Neural cell (in vitro differentiated cells): ENCODE measurements at regions not wholly inside any gene's neighbourhood (a gene's known extent, or its start where the extent isn't known, plus 50 kb on each side); places are given as distances from the start of the nearest gene placed in this dataset.

Source experiments
- H2AFZ ChIP-seq: fragments of 200-600, 300-800 bp; sonication (generic), shearing (Covaris generic); 2 replicates; pipeline ENCODE4 v1.6.0; 2014; ENCODE audit warnings: low read depth, mild to moderate bottlenecking, antibody characterized with exemption, low read length, moderate library complexity
- H3F3A ChIP-seq: fragments of 200-600 bp; shearing (Covaris generic); 2 replicates; pipeline ENCODE4 v1.6.1; 2016; ENCODE audit warnings: mild to moderate bottlenecking, moderate library complexity, mixed read lengths, antibody characterized with exemption, low read length; ENCODE audit not compliant: insufficient read depth, poor library complexity, severe bottlenecking
- H3K27ac ChIP-seq: fragments of 200-600, 300-800 bp; sonication (generic), shearing (Covaris generic); 2 replicates; pipeline ENCODE4 v1.5.1; 2014; ENCODE audit warnings: mild to moderate bottlenecking, low read length, moderate library complexity
- H3K27me3 ChIP-seq: fragments of 300-800, 200-600 bp; sonication (generic), shearing (Covaris generic); 2 replicates; pipeline ENCODE4 v1.6.0; 2014; ENCODE audit warnings: mild to moderate bottlenecking, low read depth, low read length, moderate library complexity; ENCODE audit not compliant: insufficient read depth
- H3K36me3 ChIP-seq: fragments of 300-800, 200-600 bp; sonication (generic), shearing (Covaris generic); 2 replicates; pipeline ENCODE4 v1.5.1; 2014; ENCODE audit warnings: mild to moderate bottlenecking, antibody characterized with exemption, low read length, moderate library complexity; ENCODE audit not compliant: insufficient read depth
- H3K4me2 ChIP-seq: fragments of 300-800, 200-600 bp; sonication (generic), shearing (Covaris generic); 2 replicates; pipeline ENCODE4 v1.6.0; 2014; ENCODE audit warnings: mild to moderate bottlenecking, low read length
- H3K4me3 ChIP-seq: fragments of 300-800, 200-600 bp; sonication (generic), shearing (Covaris generic); 2 replicates; pipeline ENCODE4 v1.5.1; 2014; ENCODE audit warnings: mild to moderate bottlenecking, low read length, moderate library complexity
- H3K79me2 ChIP-seq: fragments of 200-600 bp; shearing (Covaris generic); replicated peaks from 2 replicates; pipeline ENCODE4 v1.6.0; 2014; ENCODE audit warnings: mild to moderate bottlenecking, low read length, moderate library complexity; ENCODE audit not compliant: insufficient read depth
- H3K9ac ChIP-seq: fragments of 300-800, 200-600 bp; sonication (generic), shearing (Covaris generic); 2 replicates; pipeline ENCODE4 v1.6.1; 2016; ENCODE audit warnings: mild to moderate bottlenecking, low read length, mixed read lengths
- H3K9me2 ChIP-seq: fragments of 200-600 bp; shearing (Covaris generic); 2 replicates; pipeline ENCODE4 v1.6.1; 2016; ENCODE audit warnings: mild to moderate bottlenecking, low read length, mixed read lengths; ENCODE audit not compliant: insufficient read depth
- H3K9me3 ChIP-seq: fragments of 200-600, 300-800 bp; sonication (generic), shearing (Covaris generic); 2 replicates; pipeline ENCODE4 v1.6.1; 2016; ENCODE audit warnings: mild to moderate bottlenecking, mixed run types, low read length, moderate library complexity, mixed read lengths
- H4K20me1 ChIP-seq: fragments of 200-600 bp; shearing (Covaris generic); 2 replicates; pipeline ENCODE4 v1.6.1; 2016; ENCODE audit warnings: mild to moderate bottlenecking, mixed run types; ENCODE audit not compliant: insufficient read depth
- CTCF ChIP-seq: fragments of 450-650 bp; IDR thresholded peaks from 2 replicates; pipeline ENCODE4 v1.5.1; 2014; ENCODE audit warnings: antibody characterized with exemption, mild to moderate bottlenecking, moderate library complexity; ENCODE audit not compliant: poor library complexity, severe bottlenecking
- EP300 ChIP-seq: fragments of 450-650 bp; conservative IDR thresholded peaks from 2 replicates; pipeline ENCODE4 v1.6.1; 2014; ENCODE audit warnings: antibody characterized with exemption, mild to moderate bottlenecking, moderate library complexity; ENCODE audit not compliant: poor library complexity, severe bottlenecking
- EZH2 ChIP-seq: fragments of 200-600, 300-800 bp; shearing (Covaris generic), sonication (generic); IDR thresholded peaks from 2 replicates; pipeline ENCODE4 v1.6.1; 2014; ENCODE audit warnings: antibody characterized with exemption, low read length, borderline replicate concordance, mild to moderate bottlenecking; ENCODE audit not compliant: insufficient read depth, poor library complexity, severe bottlenecking
- MXI1 ChIP-seq: fragments of 450-650 bp; conservative IDR thresholded peaks from 2 replicates; pipeline ENCODE4 v1.6.1; 2014; ENCODE audit warnings: antibody characterized with exemption, mild to moderate bottlenecking; ENCODE audit not compliant: poor library complexity, severe bottlenecking
- POLR2AphosphoS5 ChIP-seq: IDR thresholded peaks from 2 replicates; pipeline ENCODE4 v1.6.1; 2012
- RAD21 ChIP-seq: fragments of 450-650 bp; conservative IDR thresholded peaks from 2 replicates; pipeline ENCODE4 v1.6.1; 2014; ENCODE audit warnings: antibody characterized with exemption, mild to moderate bottlenecking, moderate library complexity
- REST ChIP-seq: IDR thresholded peaks from 2 replicates; pipeline ENCODE4 v1.6.1; 2012; ENCODE audit warnings: borderline replicate concordance
- SMC3 ChIP-seq: fragments of 450-650 bp; conservative IDR thresholded peaks from 2 replicates; pipeline ENCODE4 v1.6.1; 2014; ENCODE audit warnings: antibody characterized with exemption, mild to moderate bottlenecking, moderate library complexity; ENCODE audit not compliant: poor library complexity
- TAF1 ChIP-seq: IDR thresholded peaks from 2 replicates; pipeline ENCODE4 v1.6.1; 2012; ENCODE audit warnings: low read depth

- Histone ChIP-seq H3F3A (no peaks in the 10 kb centered on the region), H3K9me2 (no peaks in the 10 kb centered on the region), H3K4me2 (no peak overlapping the region), H3K4me3 (no peak overlapping the region), H3K9ac (no peak overlapping the region), H3K27me3 (no peaks in the 10 kb centered on the region), H3K36me3 (no peaks in the 10 kb centered on the region), H2AFZ (no peak overlapping the region), H3K9me3 (no peaks in the 10 kb centered on the region), H3K27ac (no peak overlapping the region), H4K20me1 (no peaks in the 10 kb centered on the region), H3K79me2 (no peaks in the 10 kb centered on the region)
- TF ChIP-seq RAD21 (no peak), EP300 (no peak), MXI1 (no peak), POLR2AphosphoS5 (no peak), SMC3 (no peak), CTCF (no peak), REST (no peak), TAF1 (no peak), EZH2 (no peak)
Measured at GRCh38 chr6:134624781-134625180, 306.9 kb upstream of the SGK1 start.

- TF ChIP-seq EP300 (no peak), MXI1 (no peak), TAF1 (no peak), REST (no peak), RAD21 (no peak), EZH2 (no peak), CTCF (no peak), SMC3 (no peak), POLR2AphosphoS5 (no peak)
- Histone ChIP-seq H3F3A (no peaks in the 10 kb centered on the region), H4K20me1 (no peaks in the 10 kb centered on the region), H3K79me2 (no peaks in the 10 kb centered on the region), H3K4me3 (no peak overlapping the region), H3K9ac (no peak overlapping the region), H3K27ac (no peak overlapping the region), H3K36me3 (no peaks in the 10 kb centered on the region), H3K9me2 (no peaks in the 10 kb centered on the region), H2AFZ (no peak overlapping the region), H3K27me3 (no peaks in the 10 kb centered on the region), H3K9me3 (no peaks in the 10 kb centered on the region), H3K4me2 (no peak overlapping the region)
Measured at GRCh38 chr6:134623401-134623800, 305.5 kb upstream of the SGK1 start.
